Mononuclear cell (primary cell): ENCODE measurements at regions not wholly inside any gene's neighbourhood (a gene's known extent, or its start where the extent isn't known, plus 50 kb on each side); places are given as distances from the start of the nearest gene placed in this dataset.

Experiments
- H3K27me3 ChIP-seq: 2 replicates; pipeline ENCODE4 v1.6.0; 2011; ENCODE audit warnings: low read length, control low read depth; ENCODE audit not compliant: insufficient read depth
- H3K4me1 ChIP-seq: 2 replicates; pipeline ENCODE4 v1.5.1; 2011; ENCODE audit warnings: mild to moderate bottlenecking, low read length, control low read depth; ENCODE audit not compliant: insufficient read depth
- H3K4me3 ChIP-seq: 2 replicates; pipeline ENCODE4 v1.5.1; 2011; ENCODE audit warnings: mild to moderate bottlenecking, low read length, moderate library complexity
- H3K9me3 ChIP-seq: 2 replicates; pipeline ENCODE4 v1.5.1; 2011; ENCODE audit warnings: low read depth, mild to moderate bottlenecking, control low read depth, low read length

- H3K4me1 ChIP-seq: no peaks in the 10 kb centered on the region
- no peak overlapping the region for H3K4me3 ChIP-seq
- H3K9me3 ChIP-seq: no peaks in the 10 kb centered on the region
- H3K27me3 ChIP-seq: peaks cover 4% of the 10 kb centered on the region
Observed at GRCh38 chr3:87077355-87077754, 86.4 kb upstream of the VGLL3 start.

DNA sequence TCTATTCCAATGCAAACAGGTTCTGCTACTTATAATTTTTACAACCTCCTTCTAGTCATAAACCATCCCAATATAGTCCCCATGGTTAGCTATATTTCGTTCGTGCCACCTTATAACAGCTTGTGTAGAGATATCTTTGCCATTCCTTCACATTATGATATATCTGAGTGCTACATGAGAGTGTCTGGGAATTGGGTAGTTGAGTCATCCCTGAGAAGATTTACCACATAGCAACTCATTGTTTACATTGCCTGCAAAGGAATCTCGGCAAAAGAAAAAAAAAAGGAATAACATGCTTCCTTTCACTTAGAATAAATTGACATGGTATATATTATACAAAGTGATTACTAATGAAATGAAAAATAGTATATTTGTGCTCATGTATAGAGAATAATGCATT lies 86.0 kb upstream of the VGLL3 start:
- H3K9me3 ChIP-seq: no peaks in the 10 kb centered on the region
- H3K4me3 ChIP-seq: no peak overlapping the region
- H3K27me3 ChIP-seq: peaks cover 4% of the 10 kb centered on the region
- no peaks in the 10 kb centered on the region for H3K4me1 ChIP-seq

DNA sequence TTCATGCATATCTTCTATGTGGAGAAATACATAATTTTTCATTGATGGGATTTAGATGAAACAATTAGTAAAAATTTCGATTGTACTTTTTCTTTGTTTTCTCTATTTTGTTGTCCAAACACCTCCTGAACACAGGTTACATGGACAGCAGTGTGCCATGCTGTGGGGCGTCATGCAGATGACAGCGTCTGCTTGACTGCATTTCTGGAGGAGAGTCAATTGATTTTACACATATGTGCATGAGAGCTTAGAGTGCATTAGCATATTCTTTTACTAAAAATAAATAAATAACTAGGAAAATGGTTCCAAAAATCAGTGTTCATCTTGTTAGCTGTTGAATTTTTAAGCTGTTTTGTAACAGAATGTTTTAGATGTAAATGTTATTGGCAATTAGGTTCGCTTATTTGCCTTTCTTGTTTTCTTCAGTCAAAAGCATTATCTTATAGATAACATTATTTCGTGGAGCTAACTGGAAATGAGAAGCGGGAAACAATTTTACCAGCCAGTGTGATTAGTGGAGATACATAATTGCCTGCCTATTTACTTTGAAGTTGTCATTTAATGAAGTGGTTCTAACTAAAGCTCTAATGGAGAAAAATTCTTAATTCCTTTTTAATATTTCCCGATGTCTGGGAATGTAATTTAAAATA lies 82.7 kb upstream of the VGLL3 start:
- no peak overlapping the region for H3K4me3 ChIP-seq
- H3K9me3 ChIP-seq: no peaks in the 10 kb centered on the region
- H3K27me3 ChIP-seq: peaks cover 4% of the 10 kb centered on the region
- H3K4me1 ChIP-seq: no peaks in the 10 kb centered on the region

GRCh38 chr3:87072446-87072845 lies 81.5 kb upstream of the VGLL3 start:
- H3K9me3 ChIP-seq: no peaks in the 10 kb centered on the region

GRCh38 chr3:87069971-87070370 lies 79.0 kb upstream of the VGLL3 start:
- Histone ChIP-seq H3K9me3 (no peaks in the 10 kb centered on the region), H3K27me3 (no peaks in the 10 kb centered on the region), H3K4me3 (no peak overlapping the region), H3K4me1 (no peaks in the 10 kb centered on the region)

More at GRCh38 chr3:87072446-87072845, 81.5 kb upstream of the VGLL3 start:
- no peaks in the 10 kb centered on the region for H3K4me1 ChIP-seq
- H3K27me3 ChIP-seq: peaks cover 4% of the 10 kb centered on the region
- no peak overlapping the region for H3K4me3 ChIP-seq

- Histone ChIP-seq H3K27me3 (no peaks in the 10 kb centered on the region), H3K4me3 (no peak overlapping the region), H3K9me3 (no peaks in the 10 kb centered on the region), H3K4me1 (no peaks in the 10 kb centered on the region)
Observed at GRCh38 chr3:87069021-87069420, 78.1 kb upstream of the VGLL3 start.

- no peaks in the 10 kb centered on the region for H3K4me1 ChIP-seq
- no peaks in the 10 kb centered on the region for H3K27me3 ChIP-seq
- no peak overlapping the region for H3K4me3 ChIP-seq
- no peaks in the 10 kb centered on the region for H3K9me3 ChIP-seq
Observed at GRCh38 chr3:87062685-87063084, 71.7 kb upstream of the VGLL3 start.

DNA sequence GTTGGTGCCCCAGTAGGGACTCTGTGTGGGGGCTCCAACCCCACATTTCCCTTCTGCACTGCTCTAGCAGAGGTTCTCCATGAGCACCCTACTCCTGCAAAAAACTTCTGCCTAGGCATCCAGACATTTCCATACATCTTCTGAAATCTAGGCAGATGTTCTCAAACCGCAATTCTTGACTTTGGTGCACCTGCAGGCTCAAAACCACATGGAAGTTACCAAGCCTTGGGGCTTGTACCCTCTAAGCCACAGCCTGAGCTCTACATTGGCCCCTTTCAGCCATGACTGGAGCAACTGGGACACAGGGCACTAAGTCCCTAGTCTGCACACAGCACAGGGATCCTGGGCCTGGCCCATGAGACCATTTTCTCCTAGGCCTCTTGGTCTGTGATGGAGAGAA lies 66.5 kb upstream of the VGLL3 start:
- Histone ChIP-seq H3K27me3 (no peaks in the 10 kb centered on the region), H3K4me1 (no peaks in the 10 kb centered on the region), H3K4me3 (no peak overlapping the region), H3K9me3 (no peaks in the 10 kb centered on the region)

- Histone ChIP-seq H3K9me3 (no peaks in the 10 kb centered on the region), H3K4me1 (no peaks in the 10 kb centered on the region), H3K4me3 (no peak overlapping the region), H3K27me3 (no peaks in the 10 kb centered on the region)
Observed at GRCh38 chr3:87053553-87053952, 62.6 kb upstream of the VGLL3 start.

DNA sequence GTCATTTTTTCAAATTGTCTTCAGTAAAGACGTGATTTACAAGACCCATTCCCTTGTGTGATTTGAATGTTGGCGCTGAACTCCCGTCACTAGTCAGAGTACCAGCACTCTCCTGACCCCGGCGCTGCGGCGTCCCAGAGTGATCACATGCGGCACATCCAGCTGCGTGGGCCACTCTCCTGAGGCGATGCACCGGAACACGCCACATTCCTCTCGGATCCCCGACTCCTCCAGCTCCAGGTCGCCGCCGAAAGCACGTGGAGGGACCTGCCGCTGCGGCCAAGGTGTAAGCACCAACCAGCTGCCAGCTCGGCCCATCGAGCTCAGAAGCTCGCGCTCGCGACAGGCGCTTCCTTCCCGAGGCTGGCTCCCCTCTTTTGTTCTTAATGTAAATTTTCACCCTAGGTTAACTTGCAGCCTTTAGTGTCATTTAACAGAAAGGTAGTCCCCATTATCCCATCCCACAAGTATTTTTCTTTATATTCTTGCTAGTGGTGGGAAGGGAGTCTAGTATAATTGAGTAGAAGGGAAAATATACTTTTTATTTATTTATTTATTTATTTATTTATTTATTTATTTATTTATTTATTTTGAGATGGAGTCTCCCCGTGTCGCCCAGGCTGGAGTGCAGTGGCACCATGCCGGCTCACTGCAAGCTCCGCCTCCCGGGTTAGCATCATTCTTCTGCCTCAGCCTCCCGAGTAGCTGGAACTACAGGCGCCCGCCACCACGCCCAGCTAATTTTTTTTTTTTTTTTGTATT lies 61.7 kb upstream of the VGLL3 start:
- H3K27me3 ChIP-seq: no peaks in the 10 kb centered on the region
- no peaks in the 10 kb centered on the region for H3K4me1 ChIP-seq
- H3K4me3 ChIP-seq: no peak overlapping the region
- H3K9me3 ChIP-seq: no peaks in the 10 kb centered on the region

DNA sequence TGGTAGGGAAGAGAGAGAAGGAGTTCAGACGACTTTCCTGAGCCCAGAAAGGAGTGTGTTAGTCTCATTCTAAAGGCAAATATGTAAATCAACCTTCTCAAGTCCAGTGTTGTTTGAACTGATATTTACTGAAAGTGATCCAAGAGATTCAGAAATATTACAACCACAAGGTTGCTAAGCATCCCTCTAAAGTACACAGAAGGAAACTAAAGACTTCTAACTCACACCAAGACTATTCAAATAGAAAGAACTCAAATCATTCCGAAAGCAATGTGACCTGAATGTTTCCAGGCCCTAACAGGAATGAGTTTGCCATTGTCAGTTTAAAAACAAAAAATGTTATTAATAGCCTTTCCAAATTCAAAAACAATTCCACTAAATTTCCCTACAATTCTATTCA lies 56.9 kb upstream of the VGLL3 start:
- H3K9me3 ChIP-seq: no peaks in the 10 kb centered on the region
- H3K27me3 ChIP-seq: no peaks in the 10 kb centered on the region
- no peaks in the 10 kb centered on the region for H3K4me1 ChIP-seq
- H3K4me3 ChIP-seq: no peak overlapping the region

DNA sequence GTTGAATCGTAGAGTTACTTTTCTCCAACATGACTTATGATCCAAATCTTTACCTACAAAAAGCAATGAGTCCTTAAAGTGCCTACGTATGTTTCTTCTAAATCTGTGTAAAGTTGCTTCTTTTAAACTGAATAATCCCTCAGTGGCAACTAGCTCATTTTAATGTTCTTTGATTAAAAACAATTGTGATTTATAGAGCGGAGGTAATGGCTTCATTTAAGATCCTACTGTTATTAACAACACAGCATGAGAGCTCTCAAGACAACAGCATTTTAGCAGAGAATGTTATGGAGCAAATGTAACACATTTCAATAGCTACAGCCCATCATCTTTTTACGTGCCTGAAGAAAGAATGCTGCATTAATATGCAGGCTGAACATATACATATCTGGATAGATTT lies 55.3 kb upstream of the VGLL3 start:
- Histone ChIP-seq H3K9me3 (no peaks in the 10 kb centered on the region), H3K4me1 (no peaks in the 10 kb centered on the region)

DNA sequence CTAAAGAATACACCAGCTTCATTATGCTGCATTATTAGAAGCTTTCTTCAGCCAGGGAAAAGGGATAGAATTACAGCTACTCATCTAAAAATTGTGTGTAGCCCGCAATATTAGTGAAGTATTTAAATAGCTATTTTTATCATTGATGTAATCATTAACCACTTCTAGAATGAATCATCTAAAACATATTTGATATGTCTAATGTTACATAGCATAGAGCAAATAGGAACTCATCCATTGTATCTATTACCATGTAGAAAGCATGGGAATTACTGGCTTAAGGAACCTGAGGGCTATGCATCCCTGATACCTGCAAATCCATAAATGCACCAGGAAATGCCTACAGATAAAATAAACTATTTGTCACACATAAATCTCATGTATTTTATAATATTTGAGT lies 54.5 kb upstream of the VGLL3 start:
- H3K4me1 ChIP-seq: no peaks in the 10 kb centered on the region

More for the DNA sequence above, 55.3 kb upstream of the VGLL3 start:
- Histone ChIP-seq H3K27me3 (no peaks in the 10 kb centered on the region), H3K4me3 (no peak overlapping the region)

GRCh38 chr3:87044846-87045245 lies 53.9 kb upstream of the VGLL3 start:
- Histone ChIP-seq H3K9me3 (no peaks in the 10 kb centered on the region), H3K4me3 (no peak overlapping the region), H3K4me1 (no peaks in the 10 kb centered on the region), H3K27me3 (no peaks in the 10 kb centered on the region)

More for the DNA sequence above, 54.5 kb upstream of the VGLL3 start:
- Histone ChIP-seq H3K9me3 (no peaks in the 10 kb centered on the region), H3K27me3 (no peaks in the 10 kb centered on the region), H3K4me3 (no peak overlapping the region)

DNA sequence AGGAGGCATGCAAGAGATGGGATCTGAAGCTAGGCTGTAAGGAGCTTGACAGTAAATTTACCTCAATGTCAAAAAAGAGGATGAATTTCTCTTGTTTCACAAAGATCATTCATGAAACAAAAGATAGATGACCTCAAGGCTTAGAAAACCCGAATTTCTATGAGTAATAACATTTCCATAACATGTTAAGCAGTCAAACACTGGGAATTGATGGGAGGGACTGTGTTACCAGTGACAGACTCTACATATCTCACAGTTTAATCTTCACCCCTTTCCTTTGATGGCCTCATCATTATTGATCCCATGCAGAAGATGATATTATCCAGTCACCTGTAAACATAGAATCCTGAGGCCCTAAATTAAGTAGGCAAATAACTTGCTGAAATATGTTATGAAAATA lies 53.5 kb upstream of the VGLL3 start:
- Histone ChIP-seq H3K4me1 (no peaks in the 10 kb centered on the region), H3K27me3 (no peaks in the 10 kb centered on the region), H3K9me3 (no peaks in the 10 kb centered on the region), H3K4me3 (no peak overlapping the region)

GRCh38 chr3:87041191-87041590 lies 50.2 kb upstream of the VGLL3 start:
- no peaks in the 10 kb centered on the region for H3K9me3 ChIP-seq
- H3K4me3 ChIP-seq: no peak overlapping the region
- H3K27me3 ChIP-seq: no peaks in the 10 kb centered on the region
- no peaks in the 10 kb centered on the region for H3K4me1 ChIP-seq
